ENCODE measurements at regions not wholly inside any gene's neighbourhood (a gene's known extent, or its start where the extent isn't known, plus 50 kb on each side); places are given as distances from the start of the nearest gene placed in this dataset.

- H3K4me3 ChIP-seq (ENCODE audit: low read depth, low read length), result no peak overlapping the region
- TF ChIP-seq, protein P1, sequence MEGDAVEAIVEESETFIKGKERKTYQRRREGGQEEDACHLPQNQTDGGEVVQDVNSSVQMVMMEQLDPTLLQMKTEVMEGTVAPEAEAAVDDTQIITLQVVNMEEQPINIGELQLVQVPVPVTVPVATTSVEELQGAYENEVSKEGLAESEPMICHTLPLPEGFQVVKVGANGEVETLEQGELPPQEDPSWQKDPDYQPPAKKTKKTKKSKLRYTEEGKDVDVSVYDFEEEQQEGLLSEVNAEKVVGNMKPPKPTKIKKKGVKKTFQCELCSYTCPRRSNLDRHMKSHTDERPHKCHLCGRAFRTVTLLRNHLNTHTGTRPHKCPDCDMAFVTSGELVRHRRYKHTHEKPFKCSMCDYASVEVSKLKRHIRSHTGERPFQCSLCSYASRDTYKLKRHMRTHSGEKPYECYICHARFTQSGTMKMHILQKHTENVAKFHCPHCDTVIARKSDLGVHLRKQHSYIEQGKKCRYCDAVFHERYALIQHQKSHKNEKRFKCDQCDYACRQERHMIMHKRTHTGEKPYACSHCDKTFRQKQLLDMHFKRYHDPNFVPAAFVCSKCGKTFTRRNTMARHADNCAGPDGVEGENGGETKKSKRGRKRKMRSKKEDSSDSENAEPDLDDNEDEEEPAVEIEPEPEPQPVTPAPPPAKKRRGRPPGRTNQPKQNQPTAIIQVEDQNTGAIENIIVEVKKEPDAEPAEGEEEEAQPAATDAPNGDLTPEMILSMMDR (IDR thresholded peaks at IDR 0.05; ENCODE audit: low read depth, low read length), result no peak
Measured at GRCh38 chr13:29684441-29684840, 89.0 kb upstream of the SLC7A1 start.

- H3K4me3 ChIP-seq (ENCODE audit: low read depth, low read length), result no peak overlapping the region
- TF ChIP-seq, protein P1 (IDR thresholded peaks at IDR 0.05; ENCODE audit: low read depth, low read length), result no peak
Measured at GRCh38 chr13:29683041-29683440, 87.6 kb upstream of the SLC7A1 start.

- TF ChIP-seq, protein P1 (IDR thresholded peaks at IDR 0.05; ENCODE audit: low read depth, low read length), result no peak
- H3K4me3 ChIP-seq (ENCODE audit: low read depth, low read length), result no peak overlapping the region
Measured at GRCh38 chr13:29681864-29682263, 86.4 kb upstream of the SLC7A1 start.

DNA sequence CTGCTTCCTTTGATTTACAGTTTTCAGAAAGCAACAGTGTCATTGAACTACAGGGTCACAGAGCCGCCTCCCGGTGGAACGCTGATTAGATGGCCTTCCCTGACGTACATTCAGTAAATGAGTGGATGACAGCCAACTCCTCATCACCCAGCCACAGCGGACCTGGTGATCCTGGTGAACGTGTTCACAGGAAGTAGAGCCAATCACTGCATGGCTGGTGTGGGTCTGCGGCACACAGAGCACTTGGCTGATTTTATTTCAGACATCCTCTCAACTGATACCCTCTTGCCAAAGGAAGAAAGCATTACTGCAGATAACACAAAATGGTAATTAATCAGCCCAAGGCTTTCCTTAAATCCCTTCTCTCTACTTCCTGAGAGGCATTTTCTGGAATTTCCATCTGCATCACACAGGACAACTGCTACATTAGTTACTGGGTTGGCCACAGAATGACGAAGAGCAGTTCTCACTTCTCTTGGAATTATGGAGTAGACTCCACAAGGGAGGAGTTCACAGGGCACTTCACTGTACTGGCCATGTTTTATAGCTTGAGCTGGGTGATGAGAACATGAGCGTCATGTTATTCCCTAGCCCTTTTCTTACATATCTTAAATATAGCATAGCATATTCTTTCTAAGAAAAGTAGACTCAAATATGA, 84.0 kb upstream of the SLC7A1 start:
- no peak overlapping the region for H3K4me3 ChIP-seq (ENCODE audit: low read depth, low read length)
- TF ChIP-seq, protein P1 (IDR thresholded peaks at IDR 0.05; ENCODE audit: low read depth, low read length), result no peak

DNA sequence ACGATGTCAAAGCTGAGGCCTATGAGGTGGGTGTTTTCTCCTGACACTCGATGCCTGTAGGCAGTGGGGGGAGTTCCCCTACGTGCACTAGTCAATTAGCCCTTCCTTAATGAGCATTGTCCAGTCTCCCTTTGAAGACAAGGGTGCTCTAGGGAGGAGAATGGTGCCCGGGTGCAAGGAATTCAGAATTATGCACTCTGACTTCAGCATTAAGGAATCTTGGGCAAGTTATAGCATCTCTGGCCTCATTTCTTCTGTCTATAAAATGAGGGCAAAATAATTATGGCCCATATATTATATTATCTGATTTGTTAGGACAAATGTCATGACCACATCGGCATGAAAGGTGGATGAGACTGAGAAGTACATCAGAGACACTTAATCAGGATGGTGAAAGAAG, 82.1 kb upstream of the SLC7A1 start:
- TF ChIP-seq, protein P1 (IDR thresholded peaks at IDR 0.05; ENCODE audit: low read depth, low read length), result no peak

GRCh38 chr13:29676941-29677452, 81.5 kb upstream of the SLC7A1 start:
- H3K4me3 ChIP-seq (ENCODE audit: low read depth, low read length), result no peak overlapping the region
- TF ChIP-seq, protein P1 (IDR thresholded peaks at IDR 0.05; ENCODE audit: low read depth, low read length), result no peak

More for the DNA sequence above, 82.1 kb upstream of the SLC7A1 start:
- no peak overlapping the region for H3K4me3 ChIP-seq (ENCODE audit: low read depth, low read length)

- TF ChIP-seq, protein P1 (IDR thresholded peaks at IDR 0.05; ENCODE audit: low read depth, low read length), result no peak
- no peak overlapping the region for H3K4me3 ChIP-seq (ENCODE audit: low read depth, low read length)
Measured at GRCh38 chr13:29676535-29676934, 81.0 kb upstream of the SLC7A1 start.

All from WI38 (cell line).